IMR-90 (cell line): ENCODE measurements at regions not wholly inside any gene's neighbourhood (a gene's known extent, or its start where the extent isn't known, plus 50 kb on each side); places are given as distances from the start of the nearest gene placed in this dataset.

ENCODE experiments used
- ATAC-seq: fragments of 200-7000 bp; cut with Tn5 transposase; 2 replicates; pipeline ENCODE4 v1.9.1; 2020; ENCODE audit warnings: low read depth, mild to moderate bottlenecking, moderate library complexity
- BruUV-seq: library from RNA; stranded (reverse); fragments of 400-500 nt; replicated peaks from 2 replicates; lab custom pipeline; 2021; lab: Mats Ljungman, UMichigan
- CTCF ChIA-PET: fragments of 300-600 bp; formaldehyde crosslinking; extraction: SDS; loops from one replicate; lab custom pipeline; 2021; ENCODE audit warnings: antibody characterized with exemption; lab: Yijun Ruan, JAX
- POLR2A ChIA-PET: fragments of 300-600 bp; sonication (Branson Sonifier 250); formaldehyde crosslinking; loops from one replicate; lab custom pipeline; 2022; ENCODE audit warnings: antibody characterized with exemption; ENCODE audit not compliant: unreplicated experiment; lab: Charles Lee
- DNase-seq: peaks from one replicate; pipeline ENCODE4 v3.0.0; 2013
- H2AFZ ChIP-seq: replicated peaks from 2 replicates; pipeline ENCODE3; 2013; ENCODE audit warnings: low read length, mild to moderate bottlenecking; ENCODE audit not compliant: poor library complexity
- H2AK5ac ChIP-seq: 2 replicates; pipeline ENCODE4 v1.6.1; 2013; ENCODE audit warnings: low read depth, low read length, inconsistent platforms
- H2AK9ac ChIP-seq: replicated peaks from 2 replicates; pipeline ENCODE3; 2013; ENCODE audit warnings: mild to moderate bottlenecking, low read depth, low read length, moderate library complexity; ENCODE audit not compliant: poor library complexity
- H2BK120ac ChIP-seq: 2 replicates; pipeline ENCODE4 v1.6.1; 2013; ENCODE audit warnings: low read depth, low read length, inconsistent platforms
- H2BK15ac ChIP-seq: 3 replicates; pipeline ENCODE4 v1.6.1; 2013; ENCODE audit warnings: low read depth, low read length, inconsistent platforms
- H2BK20ac ChIP-seq: 2 replicates; pipeline ENCODE4 v1.6.1; 2013; ENCODE audit warnings: low read depth, mild to moderate bottlenecking, inconsistent platforms, low read length, moderate library complexity
- H2BK5ac ChIP-seq: 2 replicates; pipeline ENCODE4 v1.6.1; 2013; ENCODE audit warnings: mild to moderate bottlenecking, low read depth, low read length, inconsistent platforms; ENCODE audit not compliant: poor library complexity, severe bottlenecking
- H3K14ac ChIP-seq: replicated peaks from 2 replicates; pipeline ENCODE4 v1.6.1; 2013; ENCODE audit warnings: low read depth, low read length, inconsistent platforms
- H3K18ac ChIP-seq: 2 replicates; pipeline ENCODE4 v1.6.1; 2013; ENCODE audit warnings: low read depth, low read length, control low read depth
- H3K23ac ChIP-seq: 2 replicates; pipeline ENCODE4 v1.6.1; 2013; ENCODE audit warnings: low read depth, low read length, inconsistent platforms
- H3K27ac ChIP-seq: 2 replicates; pipeline ENCODE4 v1.5.1; 2013; ENCODE audit warnings: mild to moderate bottlenecking, control low read depth, low read length; ENCODE audit not compliant: insufficient read depth
- H3K27me3 ChIP-seq: 2 replicates; pipeline ENCODE4 v1.6.1; 2013; ENCODE audit warnings: low read length; ENCODE audit not compliant: control insufficient read depth, insufficient read depth
- H3K36me3 ChIP-seq: 2 replicates; pipeline ENCODE4 v1.6.1; 2013; ENCODE audit warnings: low read length, mixed read lengths; ENCODE audit not compliant: control insufficient read depth, insufficient read depth
- H3K4ac ChIP-seq: 2 replicates; pipeline ENCODE4 v1.6.1; 2013; ENCODE audit warnings: low read depth, low read length, inconsistent platforms
- H3K4me1 ChIP-seq: 2 replicates; pipeline ENCODE4 v1.6.1; 2013; ENCODE audit warnings: low read length, mixed read lengths; ENCODE audit not compliant: control insufficient read depth, insufficient read depth
- H3K4me2 ChIP-seq: 2 replicates; pipeline ENCODE4 v1.6.1; 2013; ENCODE audit warnings: low read depth, mild to moderate bottlenecking, control low read depth, low read length, moderate library complexity
- H3K4me3 ChIP-seq: 2 replicates; pipeline ENCODE4 v1.5.1; 2013; ENCODE audit warnings: low read depth, mild to moderate bottlenecking, control low read depth, low read length, moderate library complexity; ENCODE audit not compliant: insufficient read depth
- H3K56ac ChIP-seq: 2 replicates; pipeline ENCODE4 v1.6.1; 2013; ENCODE audit warnings: low read length, inconsistent platforms; ENCODE audit not compliant: insufficient read depth; ENCODE audit errors: extremely low read depth
- H3K79me1 ChIP-seq, 2 experiments: 2 replicates each; pipeline ENCODE4 v1.6.1; 2013; ENCODE audit warnings: low read length in 2 of 2, inconsistent platforms in 1 of 2, low read depth in 1 of 2
- H3K9ac ChIP-seq: 2 replicates; pipeline ENCODE4 v1.6.1; 2013; ENCODE audit warnings: low read depth, low read length, control low read depth
- H3K9me1 ChIP-seq: 2 replicates; pipeline ENCODE4 v1.6.1; 2013; ENCODE audit warnings: low read length, inconsistent platforms; ENCODE audit not compliant: insufficient read depth
- H3K9me3 ChIP-seq: 2 replicates; pipeline ENCODE4 v1.6.1; 2013; ENCODE audit warnings: low read length; ENCODE audit not compliant: control insufficient read depth, insufficient read depth
- H4K20me1 ChIP-seq: 2 replicates; pipeline ENCODE4 v1.6.1; 2013; ENCODE audit warnings: low read length, inconsistent platforms; ENCODE audit not compliant: insufficient read depth
- H4K5ac ChIP-seq: 2 replicates; pipeline ENCODE4 v1.6.1; 2013; ENCODE audit warnings: mild to moderate bottlenecking, low read depth, low read length, control low read depth
- H4K8ac ChIP-seq, 2 experiments: 2 replicates each; pipeline ENCODE4 v1.6.1; 2013; ENCODE audit warnings: low read depth in 2 of 2, low read length in 2 of 2, control low read depth in 1 of 2, inconsistent platforms in 1 of 2
- H4K91ac ChIP-seq: 2 replicates; pipeline ENCODE4 v1.6.1; 2013; ENCODE audit warnings: low read depth, low read length, inconsistent platforms; ENCODE audit not compliant: insufficient read depth
- BHLHE40 ChIP-seq: fragments of 150-350 bp; IDR thresholded peaks from 2 replicates; pipeline ENCODE4 v1.6.1; 2016; ENCODE audit warnings: mild to moderate bottlenecking, low read depth, low read length
- CEBPB ChIP-seq: IDR thresholded peaks from 2 replicates; pipeline ENCODE4 v1.6.1; 2012; ENCODE audit warnings: low read depth, low read length, improper control_type of control experiment
- CHD1 ChIP-seq: IDR thresholded peaks from 2 replicates; pipeline ENCODE4 v1.6.1; 2012; ENCODE audit warnings: low read depth, low read length, improper control_type of control experiment
- FOS ChIP-seq: fragments of 150-350 bp; IDR thresholded peaks from 2 replicates; pipeline ENCODE4 v1.6.1; 2016; ENCODE audit warnings: low read depth, low read length
- MAZ ChIP-seq: IDR thresholded peaks from 2 replicates; pipeline ENCODE4 v1.6.1; 2012; ENCODE audit warnings: low read depth, mild to moderate bottlenecking, low read length, improper control_type of control experiment, moderate library complexity, borderline replicate concordance
- MXI1 ChIP-seq: IDR thresholded peaks from 2 replicates; pipeline ENCODE4 v1.6.1; 2012; ENCODE audit warnings: low read depth, mild to moderate bottlenecking, low read length, moderate library complexity, borderline replicate concordance
- NFE2L2 ChIP-seq: fragments of 150-350 bp; IDR thresholded peaks from 2 replicates; pipeline ENCODE4 v1.6.1; 2016; ENCODE audit warnings: low read depth, mild to moderate bottlenecking, low read length
- POLR2A ChIP-seq: IDR thresholded peaks from 2 replicates; pipeline ENCODE4 v1.6.1; 2012; ENCODE audit warnings: mild to moderate bottlenecking, low read depth, low read length
- RAD21 ChIP-seq: IDR thresholded peaks from 2 replicates; pipeline ENCODE4 v1.6.1; 2012; ENCODE audit warnings: low read length, improper control_type of control experiment
- RCOR1 ChIP-seq: IDR thresholded peaks from 2 replicates; pipeline ENCODE4 v1.6.1; 2012; ENCODE audit warnings: mild to moderate bottlenecking, low read length, improper control_type of control experiment; ENCODE audit not compliant: insufficient replicate concordance
- RFX5 ChIP-seq: IDR thresholded peaks from 2 replicates; pipeline ENCODE4 v1.8.0; 2012; ENCODE audit warnings: low read depth, mild to moderate bottlenecking, low read length, moderate library complexity
- SMC3 ChIP-seq: fragments of 150-350 bp; IDR thresholded peaks from 2 replicates; pipeline ENCODE4 v1.6.1; 2016; ENCODE audit warnings: low read depth, mild to moderate bottlenecking, antibody characterized with exemption, low read length, moderate library complexity
- WGBS, 2 experiments: methylation state at CpG; one replicate each; pipeline versions ENCODE4 v1.1.5 to v1.1.7; 2013; ENCODE audit warnings: missing lambda C conversion rate in 2 of 2; ENCODE audit not compliant: insufficient read length in 1 of 2; ENCODE audit errors: extremely low coverage in 2 of 2; 5-methylcytosine and 5-hydroxymethylcytosine counted together
- dilution Hi-C: fragments of 300-500 bp; cut with HindIII; formaldehyde crosslinking; loops from one replicate; pipeline ENCODE4 v1.14.3; 2018; ENCODE audit warnings: low sequenced_read_pairs; ENCODE audit not compliant: unreplicated experiment
- in situ Hi-C: fragments of 300-500 bp; cut with MboI; formaldehyde crosslinking; loops from 3 replicates; pipeline ENCODE4 v1.14.3; 2019; ENCODE audit warnings: low sequenced_read_pairs, inconsistent platforms, mixed read lengths
- intact Hi-C: fragments of 100-400 bp; cut with micrococcal nuclease; formaldehyde crosslinking; loops from 2 replicates; pipeline ENCODE4 v1.10.0; 2022
- TF ChIP-seq, protein P1 (sequence below): conservative IDR thresholded peaks from 2 replicates; pipeline ENCODE4 v1.5.1; 2012; ENCODE audit warnings: mild to moderate bottlenecking, low read depth, low read length, improper control_type of control experiment
- TF ChIP-seq, protein P2 (sequence below): fragments of 150-350 bp; IDR thresholded peaks from 2 replicates; pipeline ENCODE4 v1.6.1; 2016; ENCODE audit warnings: low read depth, mild to moderate bottlenecking, low read length, moderate library complexity, borderline replicate concordance

DNA sequence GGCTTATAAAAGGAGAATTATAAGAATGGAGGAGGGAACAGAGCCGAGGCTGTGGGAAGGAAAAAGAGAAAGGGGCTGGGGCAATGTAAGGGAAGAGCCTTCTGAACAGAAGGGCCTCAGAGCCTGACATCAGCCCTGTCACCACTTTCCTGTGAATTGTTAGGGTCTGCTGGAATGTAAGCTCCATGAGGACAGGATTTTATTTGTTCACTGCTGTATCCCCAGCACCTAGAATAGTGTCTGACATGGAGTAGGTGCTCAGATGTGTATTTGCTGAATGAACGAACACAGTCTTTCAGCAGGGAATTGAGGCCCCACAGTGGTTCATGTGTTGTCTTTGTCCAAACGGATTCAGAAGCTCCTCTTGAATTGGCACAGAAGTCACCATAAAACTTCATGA is 251.5 kb downstream of the OPA1 start:
- no peak overlapping the region for H2AK9ac ChIP-seq
- dilution Hi-C loops, result no loop called here
- no TSS peak for BruUV-seq

More for the DNA sequence above, 251.5 kb downstream of the OPA1 start:
- CTCF ChIA-PET, result no interaction called here
- Histone ChIP-seq H3K27ac (no peak overlapping the region), H4K8ac (no peak overlapping the region), H3K27me3 (peaks cover 31% of the 10 kb centered on the region), H4K5ac (no peak overlapping the region), H3K9me1 (no peaks in the 10 kb centered on the region), H3K9me3 (no peaks in the 10 kb centered on the region), H2BK20ac (no peak overlapping the region), H3K79me1 (no peaks in the 10 kb centered on the region), H3K56ac (no peak overlapping the region), H2BK5ac (no peak overlapping the region), H3K4me2 (no peak overlapping the region), H3K9ac (no peak overlapping the region), H3K4me3 (no peak overlapping the region), H3K4ac (no peak overlapping the region), H3K14ac (no peak overlapping the region), H4K91ac (no peak overlapping the region), H3K4me1 (no peaks in the 10 kb centered on the region), H2BK120ac (no peak overlapping the region), H3K36me3 (no peaks in the 10 kb centered on the region), H4K20me1 (no peaks in the 10 kb centered on the region), H2AK5ac (no peak overlapping the region), H3K23ac (no peak overlapping the region), H2BK15ac (no peak overlapping the region), H3K18ac (no peak overlapping the region), H2AFZ (no peak overlapping the region)
- ATAC-seq (no peak), DNase-seq (no peak)
- POLR2A ChIA-PET, result no interaction called here
- in situ Hi-C loops, result no loop called here
- no peak for TF ChIP-seq RFX5
- TF ChIP-seq RCOR1, result no peak
- TF ChIP-seq CHD1, result no peak
- TF ChIP-seq NFE2L2, result no peak
- TF ChIP-seq SMC3, result no peak
- no peak for TF ChIP-seq FOS
- TF ChIP-seq BHLHE40, result no peak
- no peak for TF ChIP-seq POLR2A
- TF ChIP-seq, protein P1, sequence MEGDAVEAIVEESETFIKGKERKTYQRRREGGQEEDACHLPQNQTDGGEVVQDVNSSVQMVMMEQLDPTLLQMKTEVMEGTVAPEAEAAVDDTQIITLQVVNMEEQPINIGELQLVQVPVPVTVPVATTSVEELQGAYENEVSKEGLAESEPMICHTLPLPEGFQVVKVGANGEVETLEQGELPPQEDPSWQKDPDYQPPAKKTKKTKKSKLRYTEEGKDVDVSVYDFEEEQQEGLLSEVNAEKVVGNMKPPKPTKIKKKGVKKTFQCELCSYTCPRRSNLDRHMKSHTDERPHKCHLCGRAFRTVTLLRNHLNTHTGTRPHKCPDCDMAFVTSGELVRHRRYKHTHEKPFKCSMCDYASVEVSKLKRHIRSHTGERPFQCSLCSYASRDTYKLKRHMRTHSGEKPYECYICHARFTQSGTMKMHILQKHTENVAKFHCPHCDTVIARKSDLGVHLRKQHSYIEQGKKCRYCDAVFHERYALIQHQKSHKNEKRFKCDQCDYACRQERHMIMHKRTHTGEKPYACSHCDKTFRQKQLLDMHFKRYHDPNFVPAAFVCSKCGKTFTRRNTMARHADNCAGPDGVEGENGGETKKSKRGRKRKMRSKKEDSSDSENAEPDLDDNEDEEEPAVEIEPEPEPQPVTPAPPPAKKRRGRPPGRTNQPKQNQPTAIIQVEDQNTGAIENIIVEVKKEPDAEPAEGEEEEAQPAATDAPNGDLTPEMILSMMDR, result no peak
- TF ChIP-seq MAZ, result no peak
- TF ChIP-seq MXI1, result no peak
- no peak for TF ChIP-seq RAD21
- TF ChIP-seq CEBPB, result no peak
- TF ChIP-seq, protein P2, sequence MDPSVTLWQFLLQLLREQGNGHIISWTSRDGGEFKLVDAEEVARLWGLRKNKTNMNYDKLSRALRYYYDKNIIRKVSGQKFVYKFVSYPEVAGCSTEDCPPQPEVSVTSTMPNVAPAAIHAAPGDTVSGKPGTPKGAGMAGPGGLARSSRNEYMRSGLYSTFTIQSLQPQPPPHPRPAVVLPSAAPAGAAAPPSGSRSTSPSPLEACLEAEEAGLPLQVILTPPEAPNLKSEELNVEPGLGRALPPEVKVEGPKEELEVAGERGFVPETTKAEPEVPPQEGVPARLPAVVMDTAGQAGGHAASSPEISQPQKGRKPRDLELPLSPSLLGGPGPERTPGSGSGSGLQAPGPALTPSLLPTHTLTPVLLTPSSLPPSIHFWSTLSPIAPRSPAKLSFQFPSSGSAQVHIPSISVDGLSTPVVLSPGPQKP, result no peak
- intact Hi-C loops, result no loop called here
- no CpG with 5 or more reads among the region's 3 CpGs for WGBS, 2 experiments
